ENCODE measurements at regions not wholly inside any gene's neighbourhood (a gene's known extent, or its start where the extent isn't known, plus 50 kb on each side); places are given as distances from the start of the nearest gene placed in this dataset.

DNA sequence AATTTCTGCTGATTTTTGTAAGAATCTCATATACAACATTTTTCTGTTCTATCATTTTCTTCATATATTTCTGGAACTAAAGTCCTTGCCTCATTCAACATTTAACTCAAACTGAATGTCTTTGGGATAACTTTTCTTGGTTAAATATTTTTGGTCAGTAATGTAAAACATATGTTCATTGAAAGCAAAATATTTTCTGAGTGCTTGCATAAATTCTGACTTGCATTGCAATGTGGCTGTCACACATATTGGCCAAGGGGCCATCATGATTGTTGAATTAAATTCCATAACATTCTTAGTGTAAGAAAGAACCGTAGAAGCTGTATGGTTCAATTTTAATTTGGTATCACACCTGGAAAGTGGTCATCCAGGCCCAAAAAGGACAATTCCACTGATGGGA, 369.4 kb downstream of the GALC start (continued):
- TF ChIP-seq PAXIP1 (CRISPR knock-in tag; conservative IDR thresholded peaks at IDR 0.05): no peak
- TF ChIP-seq SRY (CRISPR knock-in tag; IDR thresholded peaks at IDR 0.05): no peak

DNA sequence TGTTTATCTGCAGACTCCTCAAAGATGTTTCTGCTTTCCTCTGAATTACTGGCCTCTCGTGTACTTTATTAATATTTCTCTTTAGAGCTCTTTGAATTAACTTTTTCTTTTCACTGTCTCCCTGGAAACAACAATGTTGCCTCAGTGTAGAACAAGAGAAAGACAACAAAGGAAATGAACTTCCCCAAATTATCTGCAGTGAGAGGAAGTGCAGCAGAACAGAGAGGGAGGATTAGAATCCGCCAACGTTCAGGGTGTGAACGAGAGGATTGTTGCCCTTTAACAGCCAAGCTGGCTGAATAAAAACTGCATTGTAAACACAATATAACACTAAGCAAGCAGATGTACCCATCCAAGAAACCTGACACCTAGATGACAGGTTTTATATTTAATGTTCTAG, 375.9 kb downstream of the GALC start:
- Histone ChIP-seq H3K4me2 (ENCODE audit: low read depth, low read length) (no peak overlapping the region), H3K4me3 (replicated peaks in 1 of 3; ENCODE audit: insufficient read depth in 1 of 3, low read depth in 2 of 3, low read length in 3 of 3) (no peak overlapping the region), H3K4me1 (ENCODE audit: insufficient read depth, low read length) (no peaks in the 10 kb centered on the region), H2AFZ (ENCODE audit: low read length) (no peak overlapping the region), H3K36me3 (replicated peaks in 1 of 2; ENCODE audit: control insufficient read depth in 1 of 2, insufficient read depth in 2 of 2, low read length in 2 of 2) (no peaks in the 10 kb centered on the region), H3K27me3 (ENCODE audit: control insufficient read depth in 1 of 2, insufficient read depth in 2 of 2, low read length in 2 of 2) (no peaks in the 10 kb centered on the region), H3K79me2 (ENCODE audit: insufficient read depth, low read length) (no peaks in the 10 kb centered on the region), H3K9ac (ENCODE audit: insufficient read depth, low read depth, low read length) (no peak overlapping the region), H3K9me3 (ENCODE audit: low read length) (peaks cover 20% of the 10 kb centered on the region), H4K20me1 (ENCODE audit: insufficient read depth, low read length) (no peaks in the 10 kb centered on the region), H3K27ac (ENCODE audit: extremely low read length, insufficient read depth, low read length) (no peak overlapping the region)
- no peak for DNase-seq (ENCODE audit: low spot score)
- no peak for ATAC-seq
- POLR2A ChIA-PET: no interaction called here
- WGBS (ENCODE audit: low lambda C conversion rate): 0% methylated on average over 4 of the region's 4 CpGs
- CTCF ChIA-PET (ENCODE audit: low intra/inter-chr PET ratio, low total read pairs): no interaction called here
- in situ Hi-C loops (cut with HindIII; ENCODE audit: extremely low pct_ligation_motif_present, low pct_unique_long_range_greater_than_20kb): no loop called here
- BruUV-seq (replicated peaks): no TSS peak
- FAIRE-seq: no peak
- intact Hi-C loops (cut with micrococcal nuclease; ENCODE audit: unreplicated experiment): no loop called here
- TF ChIP-seq, protein P1, sequence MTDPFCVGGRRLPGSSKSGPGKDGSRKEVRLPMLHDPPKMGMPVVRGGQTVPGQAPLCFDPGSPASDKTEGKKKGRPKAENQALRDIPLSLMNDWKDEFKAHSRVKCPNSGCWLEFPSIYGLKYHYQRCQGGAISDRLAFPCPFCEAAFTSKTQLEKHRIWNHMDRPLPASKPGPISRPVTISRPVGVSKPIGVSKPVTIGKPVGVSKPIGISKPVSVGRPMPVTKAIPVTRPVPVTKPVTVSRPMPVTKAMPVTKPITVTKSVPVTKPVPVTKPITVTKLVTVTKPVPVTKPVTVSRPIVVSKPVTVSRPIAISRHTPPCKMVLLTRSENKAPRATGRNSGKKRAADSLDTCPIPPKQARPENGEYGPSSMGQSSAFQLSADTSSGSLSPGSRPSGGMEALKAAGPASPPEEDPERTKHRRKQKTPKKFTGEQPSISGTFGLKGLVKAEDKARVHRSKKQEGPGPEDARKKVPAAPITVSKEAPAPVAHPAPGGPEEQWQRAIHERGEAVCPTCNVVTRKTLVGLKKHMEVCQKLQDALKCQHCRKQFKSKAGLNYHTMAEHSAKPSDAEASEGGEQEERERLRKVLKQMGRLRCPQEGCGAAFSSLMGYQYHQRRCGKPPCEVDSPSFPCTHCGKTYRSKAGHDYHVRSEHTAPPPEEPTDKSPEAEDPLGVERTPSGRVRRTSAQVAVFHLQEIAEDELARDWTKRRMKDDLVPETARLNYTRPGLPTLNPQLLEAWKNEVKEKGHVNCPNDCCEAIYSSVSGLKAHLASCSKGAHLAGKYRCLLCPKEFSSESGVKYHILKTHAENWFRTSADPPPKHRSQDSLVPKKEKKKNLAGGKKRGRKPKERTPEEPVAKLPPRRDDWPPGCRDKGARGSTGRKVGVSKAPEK (CRISPR knock-in tag; IDR thresholded peaks at IDR 0.05; ENCODE audit: borderline replicate concordance): no peak
- TF ChIP-seq U2AF2 (IDR thresholded peaks at IDR 0.05; ENCODE audit: low read depth, low read length) (no peak), JUND (CRISPR knock-in tag; IDR thresholded peaks at IDR 0.05) (no peak), ZNF24 (IDR thresholded peaks at IDR 0.05) (no peak), ZNF460 (CRISPR knock-in tag; IDR thresholded peaks at IDR 0.05; ENCODE audit: borderline replicate concordance) (no peak), CSRNP2 (CRISPR knock-in tag; conservative IDR thresholded peaks at IDR 0.05; ENCODE audit: low read depth) (no peak), GATA4 (IDR thresholded peaks at IDR 0.05; ENCODE audit: borderline replicate concordance, low read depth) (no peak), POLR2A (IDR thresholded peaks at IDR 0.05; ENCODE audit: insufficient read depth in 1 of 2, low read depth in 2 of 2, low read length in 2 of 2) (no peak), ZNF572 (CRISPR knock-in tag; IDR thresholded peaks at IDR 0.05) (no peak), ZNF549 (CRISPR knock-in tag; IDR thresholded peaks at IDR 0.05) (no peak)
- TF ChIP-seq, protein P2, sequence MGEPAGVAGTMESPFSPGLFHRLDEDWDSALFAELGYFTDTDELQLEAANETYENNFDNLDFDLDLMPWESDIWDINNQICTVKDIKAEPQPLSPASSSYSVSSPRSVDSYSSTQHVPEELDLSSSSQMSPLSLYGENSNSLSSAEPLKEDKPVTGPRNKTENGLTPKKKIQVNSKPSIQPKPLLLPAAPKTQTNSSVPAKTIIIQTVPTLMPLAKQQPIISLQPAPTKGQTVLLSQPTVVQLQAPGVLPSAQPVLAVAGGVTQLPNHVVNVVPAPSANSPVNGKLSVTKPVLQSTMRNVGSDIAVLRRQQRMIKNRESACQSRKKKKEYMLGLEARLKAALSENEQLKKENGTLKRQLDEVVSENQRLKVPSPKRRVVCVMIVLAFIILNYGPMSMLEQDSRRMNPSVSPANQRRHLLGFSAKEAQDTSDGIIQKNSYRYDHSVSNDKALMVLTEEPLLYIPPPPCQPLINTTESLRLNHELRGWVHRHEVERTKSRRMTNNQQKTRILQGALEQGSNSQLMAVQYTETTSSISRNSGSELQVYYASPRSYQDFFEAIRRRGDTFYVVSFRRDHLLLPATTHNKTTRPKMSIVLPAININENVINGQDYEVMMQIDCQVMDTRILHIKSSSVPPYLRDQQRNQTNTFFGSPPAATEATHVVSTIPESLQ (CRISPR knock-in tag; conservative IDR thresholded peaks at IDR 0.05): no peak
